SK-MEL-5 (cell line): ENCODE measurements at regions not wholly inside any gene's neighbourhood (a gene's known extent, or its start where the extent isn't known, plus 50 kb on each side); places are given as distances from the start of the nearest gene placed in this dataset.
"Not testable (repeated sequence)": the region's sequence is repeated elsewhere in the genome, so short reads cannot be mapped to it uniquely, and the experiment has no call there.

Experiments
- DNase-seq: peaks from one replicate; pipeline ENCODE4 v3.0.0-alpha.2; 2016; ENCODE audit warnings: low read depth, low spot score
- in situ Hi-C: cut with HindIII; loops from 2 replicates; pipeline ENCODE4 v1.10.0; 2016; ENCODE audit warnings: low sequenced_read_pairs, high pct_unique_total_duplicates, low pct_unique_long_range_greater_than_20kb

DNA sequence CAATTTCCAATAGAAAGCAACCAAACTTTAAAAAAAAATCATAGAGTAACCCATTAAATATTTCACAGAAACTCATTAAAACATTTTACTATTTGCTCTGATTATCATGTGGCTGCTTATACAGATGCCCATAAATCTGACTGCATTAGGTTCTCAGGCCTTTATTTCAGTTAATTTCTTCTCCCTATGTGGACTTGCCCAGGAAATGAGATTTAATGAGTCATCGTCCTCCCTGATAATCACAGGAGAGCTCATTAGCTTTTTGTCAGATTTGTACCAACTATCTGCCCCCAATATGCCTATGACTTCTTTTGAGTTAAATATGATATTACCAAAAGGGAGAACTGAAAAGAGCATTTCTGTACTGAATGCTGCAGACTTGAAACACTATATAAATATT, 168.0 kb downstream of the FOXB1 start:
- DNase-seq, result no peak
- in situ Hi-C loops, result no loop called here

DNA sequence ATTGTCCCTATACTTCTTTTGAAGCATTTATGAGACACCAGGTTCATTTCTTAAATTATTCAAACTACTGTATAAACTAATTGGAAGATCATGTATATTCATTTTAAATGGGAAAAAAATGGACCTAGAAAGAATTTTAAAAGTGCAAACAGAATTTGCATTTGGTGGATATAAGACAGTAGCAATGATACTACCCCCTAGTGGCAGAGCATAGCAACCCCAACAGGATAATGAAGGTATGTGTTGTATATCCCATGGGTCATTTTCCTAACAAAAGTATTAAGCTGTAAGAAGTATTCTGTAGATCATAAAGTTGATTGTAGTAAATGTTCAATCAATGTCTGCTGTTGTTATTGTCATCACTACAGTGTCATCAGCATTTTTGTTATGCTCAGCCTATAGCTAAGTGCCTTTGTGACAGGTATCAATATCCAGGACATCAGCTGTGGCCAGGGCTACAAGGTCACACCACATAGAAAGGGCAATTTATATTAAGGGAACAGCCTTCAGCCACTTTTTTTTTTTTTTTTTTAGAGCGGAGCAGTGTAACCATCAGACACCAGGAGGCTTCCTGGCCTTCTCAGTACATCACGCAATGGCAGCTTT, 175.8 kb downstream of the FOXB1 start:
- in situ Hi-C loops, result no loop called here
- DNase-seq, result peak; percentile 60

DNA sequence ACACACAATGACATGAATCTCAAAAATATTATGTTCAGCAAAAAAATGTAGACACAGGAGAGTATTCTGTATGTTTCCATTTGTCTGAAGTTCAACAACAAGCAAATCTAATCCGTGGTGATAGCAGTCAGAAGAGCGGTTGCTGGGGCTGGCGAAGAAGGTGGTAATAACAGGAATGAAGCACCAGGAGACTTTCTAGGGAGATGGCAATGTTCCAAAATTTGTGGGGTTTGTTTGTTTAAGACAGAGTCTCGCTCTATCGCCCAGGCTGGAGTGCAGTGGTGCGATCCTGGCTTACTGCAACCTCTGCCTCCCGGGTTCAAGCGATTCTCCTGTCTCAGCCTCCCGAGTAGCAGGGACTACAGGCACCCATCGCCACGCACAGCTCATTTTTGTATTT, 177.8 kb downstream of the FOXB1 start:
- DNase-seq, in situ Hi-C loops: not testable (repeated sequence)

DNA sequence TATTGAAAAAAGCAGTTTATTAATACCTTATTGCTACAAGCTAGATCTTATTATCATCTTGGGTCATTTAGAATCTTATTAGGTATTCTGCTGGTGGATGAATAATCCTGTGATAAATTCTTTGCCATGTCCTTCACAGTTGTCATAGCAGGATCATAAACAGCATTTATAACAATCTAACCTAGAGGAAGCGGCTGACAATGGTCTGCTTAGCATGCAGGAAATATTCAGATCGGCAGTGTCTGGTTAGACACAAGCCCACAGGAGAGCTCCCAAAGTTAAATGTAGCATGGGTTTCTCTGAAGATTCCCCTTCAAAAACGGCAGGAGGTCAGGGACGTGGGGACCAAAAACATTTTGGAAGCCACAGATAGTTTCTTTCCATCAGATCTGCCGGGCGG, 179.3 kb downstream of the FOXB1 start:
- in situ Hi-C loops, result no loop called here
- DNase-seq, result no peak

DNA sequence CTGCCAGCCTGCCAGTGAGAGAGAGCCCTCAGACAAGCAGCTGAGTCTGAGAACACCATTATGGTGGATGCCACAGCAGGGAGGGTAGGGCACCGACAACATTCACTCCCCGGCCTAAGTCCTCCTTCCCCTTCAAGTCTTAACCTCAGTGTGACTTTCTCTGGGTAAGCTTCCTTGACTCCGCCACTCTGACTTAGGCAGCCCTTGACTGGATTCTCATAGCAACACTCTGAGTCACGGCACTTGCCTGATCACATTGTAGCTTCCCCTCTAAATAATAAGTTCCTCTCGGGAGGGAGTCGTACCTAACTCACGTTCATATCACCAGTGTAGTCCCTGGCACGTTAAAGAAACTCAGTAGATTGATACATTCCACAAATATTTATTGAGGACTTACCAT, 180.5 kb downstream of the FOXB1 start:
- DNase-seq, result no peak
- in situ Hi-C loops, result no loop called here

DNA sequence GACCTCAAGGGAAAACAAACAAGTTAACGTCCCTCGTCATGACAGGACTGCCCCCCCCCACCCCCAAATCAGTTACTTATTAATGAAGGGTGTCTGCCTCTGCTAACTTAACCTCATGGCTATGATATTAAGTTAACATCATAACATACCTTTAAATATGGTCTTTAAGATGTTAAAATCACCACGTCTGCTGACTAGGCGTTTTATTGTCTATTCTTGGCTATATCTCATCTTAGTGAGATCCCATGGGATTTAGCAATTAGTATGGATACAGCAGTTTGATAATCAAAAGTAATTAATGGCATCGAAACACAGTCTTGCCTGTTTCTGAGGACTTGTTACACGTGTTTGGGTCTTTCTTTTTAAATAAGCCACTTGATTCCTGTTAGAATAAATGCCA, 186.9 kb downstream of the FOXB1 start:
- in situ Hi-C loops, result no loop called here
- DNase-seq, result no peak

DNA sequence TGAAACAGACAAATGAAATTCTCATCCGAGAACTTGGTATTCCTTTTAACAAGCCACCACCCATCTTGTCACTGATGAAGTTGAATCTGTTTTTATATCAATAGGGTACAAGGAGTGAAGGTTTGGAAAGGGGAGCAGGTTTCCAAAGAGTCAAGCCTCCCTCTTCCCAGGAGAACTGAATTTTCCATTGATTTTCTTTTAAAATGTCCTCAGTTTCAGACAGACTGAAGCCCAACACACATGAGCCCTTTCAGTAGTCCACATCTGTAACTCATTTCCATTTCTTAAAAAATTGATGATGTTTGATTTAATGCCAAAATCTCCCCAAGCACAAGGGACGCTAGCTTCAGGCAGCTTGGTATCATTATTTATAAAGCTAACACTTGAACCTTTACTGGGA, 187.7 kb downstream of the FOXB1 start:
- in situ Hi-C loops, result no loop called here

DNA sequence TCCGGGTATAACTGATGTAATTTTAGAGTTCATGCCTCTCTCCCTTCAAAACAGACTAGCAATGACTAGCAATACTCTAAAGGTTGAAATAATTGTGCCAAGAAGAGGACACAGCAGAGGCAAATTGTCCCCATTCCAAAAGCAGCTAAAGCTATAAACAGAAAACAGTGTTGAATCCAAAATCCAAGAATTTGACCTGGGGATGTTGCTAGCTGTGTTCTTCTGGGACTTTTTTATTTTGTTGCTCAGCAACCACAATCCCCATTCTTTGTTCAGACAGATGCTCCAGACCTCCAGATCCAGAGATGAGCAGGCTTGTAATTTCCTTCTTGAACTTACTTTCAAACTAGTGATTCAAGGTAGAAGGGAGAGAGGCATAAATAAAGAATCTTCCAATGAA, 191.5 kb downstream of the FOXB1 start:
- DNase-seq, result no peak
- in situ Hi-C loops, result no loop called here

More for the DNA sequence above, 187.7 kb downstream of the FOXB1 start:
- no peak for DNase-seq

DNA sequence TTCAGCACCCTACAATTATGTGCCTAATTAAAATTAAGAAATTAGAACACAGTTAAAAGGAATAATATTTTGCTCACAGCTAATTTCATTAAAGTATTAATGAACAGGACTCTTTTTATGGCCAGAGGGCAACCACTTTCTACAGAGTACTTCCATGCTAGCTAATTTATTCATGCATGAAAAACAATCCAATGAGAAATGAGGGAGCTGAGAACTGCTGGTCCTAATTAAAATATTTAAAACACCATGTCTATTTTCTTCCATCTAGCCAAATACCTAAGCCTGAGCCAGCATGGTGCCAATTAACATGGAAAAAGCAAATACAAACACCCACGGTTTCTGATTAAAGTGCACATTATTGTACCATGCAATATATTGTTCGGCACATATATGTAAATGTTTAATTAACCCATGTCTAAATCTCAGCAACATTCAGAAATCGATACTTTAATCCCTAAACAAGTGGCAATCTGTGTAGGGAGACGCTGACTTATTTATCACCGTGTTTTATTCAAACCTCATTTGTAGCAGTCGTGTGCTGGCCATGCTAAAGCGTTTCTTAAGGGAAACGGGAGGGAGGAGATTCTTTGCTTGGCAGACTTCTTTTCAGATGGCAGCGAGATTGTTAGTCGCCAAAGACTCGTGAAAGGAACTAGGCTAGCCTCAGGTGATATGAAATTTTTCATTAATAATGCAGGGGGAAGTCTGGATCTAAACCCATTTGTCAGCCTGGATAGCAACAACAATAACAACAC, 193.5 kb downstream of the ANXA2 start:
- in situ Hi-C loops, result no loop called here
- DNase-seq, result no peak

DNA sequence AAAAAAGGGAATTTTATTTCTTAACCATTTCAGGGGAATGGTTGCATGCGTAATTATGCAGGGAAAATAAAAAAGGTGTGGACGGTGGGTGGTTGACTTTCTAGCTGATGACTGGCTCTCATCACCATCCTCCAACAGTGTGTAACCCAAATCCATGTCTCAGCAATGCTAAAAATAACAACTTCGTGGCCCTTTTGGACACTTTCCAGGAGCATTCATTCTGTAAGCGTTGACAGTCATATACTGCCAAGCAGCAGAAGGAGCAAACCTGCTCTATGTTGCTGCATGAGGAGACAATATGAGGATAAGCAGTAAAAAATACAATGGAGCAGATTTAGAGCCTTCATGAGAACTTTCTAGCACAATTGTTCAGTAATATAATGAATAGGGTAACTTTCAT, 189.1 kb downstream of the ANXA2 start:
- in situ Hi-C loops, result no loop called here
- no peak for DNase-seq

DNA sequence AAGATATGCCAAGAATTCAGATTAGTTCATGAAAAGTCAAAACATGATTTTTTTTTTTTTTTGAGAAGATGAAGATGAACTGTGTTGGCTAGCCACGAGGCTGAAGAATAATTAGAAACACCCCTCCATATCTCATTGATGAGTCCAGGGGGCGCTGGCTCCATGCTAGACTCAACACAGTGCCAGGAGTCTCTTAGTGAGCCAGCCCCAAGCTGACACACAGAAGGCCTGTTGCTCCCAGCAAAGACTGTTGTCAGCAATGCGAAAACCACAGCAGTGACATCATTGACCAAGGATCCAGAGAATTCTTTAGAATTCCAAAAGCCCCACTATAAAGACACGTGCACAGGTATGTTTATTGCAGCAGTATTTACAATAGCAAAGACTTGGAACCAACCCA, 185.2 kb downstream of the ANXA2 start:
- peak; percentile 58 for DNase-seq
- in situ Hi-C loops, result no loop called here

DNA sequence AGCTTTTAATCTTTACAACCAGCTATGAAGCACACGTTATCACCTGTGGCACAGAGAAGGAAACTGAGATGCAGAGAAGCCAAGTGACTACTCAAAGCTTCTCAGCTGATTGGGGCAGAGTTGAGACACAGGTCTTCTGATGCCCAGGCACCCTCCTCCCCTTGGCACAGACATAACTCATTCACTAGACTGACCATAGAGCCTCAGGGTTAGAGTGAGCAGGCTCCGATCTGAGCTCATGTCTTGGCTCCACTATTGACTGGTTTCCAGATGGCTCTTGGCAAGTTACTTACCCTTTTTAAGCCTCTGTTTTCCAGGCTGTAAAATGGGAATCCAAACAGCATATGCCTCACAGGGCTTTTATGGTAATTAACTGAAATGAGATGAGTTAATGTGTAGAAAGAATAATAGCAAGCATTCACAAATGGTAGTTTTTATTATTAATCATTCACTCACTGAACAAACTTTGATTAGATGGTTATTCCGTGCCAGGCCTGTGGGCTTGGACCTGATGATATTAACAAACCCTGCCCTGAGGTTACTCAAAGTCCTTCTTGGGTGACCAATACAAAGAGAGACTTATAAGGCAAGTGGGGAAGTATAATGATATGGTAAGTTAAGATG, 184.3 kb downstream of the ANXA2 start:
- DNase-seq, result peak; percentile 62

DNA sequence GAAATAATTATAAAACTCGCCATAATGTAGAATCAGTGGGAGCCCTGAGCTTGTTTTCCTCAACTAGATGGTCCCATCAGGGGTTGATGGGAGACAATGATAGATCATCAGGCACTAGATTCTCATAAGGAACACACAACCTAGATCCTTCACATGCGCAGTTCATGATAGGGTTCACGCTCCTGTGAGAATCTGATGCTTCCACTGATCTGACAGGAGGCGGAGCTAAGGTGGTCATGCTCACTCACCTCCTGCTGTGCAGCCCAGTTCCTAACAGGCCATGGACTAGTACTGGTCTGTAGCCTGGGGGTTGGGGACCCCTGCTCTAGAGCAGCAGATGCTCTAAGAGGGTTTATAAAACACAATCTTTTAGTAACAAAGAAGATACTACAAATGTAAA, 183.6 kb downstream of the ANXA2 start:
- peak; percentile 9 for DNase-seq
- in situ Hi-C loops, result no loop called here

More for the DNA sequence above, 184.3 kb downstream of the ANXA2 start:
- in situ Hi-C loops, result no loop called here

DNA sequence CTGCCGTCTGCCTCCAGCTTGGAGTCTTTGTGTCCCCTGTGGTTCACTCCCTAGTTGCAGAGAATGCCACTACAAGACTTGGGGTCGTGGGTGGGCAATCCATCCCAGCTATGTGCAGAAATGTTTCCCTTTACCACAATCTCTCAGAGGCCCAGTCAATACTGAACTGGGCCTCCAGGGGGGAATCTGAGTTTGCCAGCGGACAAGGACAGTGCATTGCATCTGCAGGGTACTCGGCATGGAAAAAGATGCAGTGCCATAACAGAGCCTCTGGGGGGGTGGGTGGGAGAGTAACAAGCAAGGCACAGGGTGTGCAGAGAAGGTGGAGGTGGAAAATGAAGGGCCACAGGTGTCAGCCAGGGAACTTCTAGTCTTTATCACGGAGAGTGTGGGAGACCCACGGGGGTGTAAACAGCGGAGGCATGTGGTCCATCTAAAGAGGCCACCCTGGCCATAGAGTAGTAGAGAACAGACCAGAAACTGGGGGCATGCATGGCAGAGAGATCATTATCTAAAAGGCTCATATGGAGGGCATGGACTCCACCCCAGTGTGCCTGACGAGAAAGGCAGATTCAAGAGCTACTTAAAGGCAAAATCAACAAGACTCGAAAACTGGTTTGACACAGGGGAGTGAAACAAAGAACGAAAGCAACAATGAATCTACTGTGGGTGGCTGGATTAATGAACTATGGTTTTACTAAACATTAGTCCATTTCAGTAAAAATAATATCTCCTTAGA, 182.4 kb downstream of the ANXA2 start:
- no peak for DNase-seq
- in situ Hi-C loops, result no loop called here

DNA sequence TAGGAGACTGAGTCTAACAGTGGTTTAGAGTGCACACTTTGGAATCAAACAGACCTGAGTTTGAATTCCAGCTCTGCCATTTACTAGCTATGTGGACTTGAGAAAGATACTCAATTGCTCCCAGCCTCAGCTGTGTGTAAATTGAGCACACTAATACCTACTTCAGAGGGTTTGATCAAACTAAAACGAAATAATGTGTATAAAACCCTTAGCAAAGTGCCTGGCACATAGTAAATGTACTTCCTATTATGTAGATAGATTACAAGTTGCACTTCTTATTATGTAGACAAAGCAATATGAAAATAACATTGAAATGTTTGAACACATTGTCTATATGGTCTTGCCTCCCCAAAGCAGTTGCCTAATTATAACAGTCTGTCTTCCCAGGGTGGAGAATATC, 180.6 kb downstream of the ANXA2 start:
- in situ Hi-C loops, result no loop called here
- DNase-seq, result no peak

DNA sequence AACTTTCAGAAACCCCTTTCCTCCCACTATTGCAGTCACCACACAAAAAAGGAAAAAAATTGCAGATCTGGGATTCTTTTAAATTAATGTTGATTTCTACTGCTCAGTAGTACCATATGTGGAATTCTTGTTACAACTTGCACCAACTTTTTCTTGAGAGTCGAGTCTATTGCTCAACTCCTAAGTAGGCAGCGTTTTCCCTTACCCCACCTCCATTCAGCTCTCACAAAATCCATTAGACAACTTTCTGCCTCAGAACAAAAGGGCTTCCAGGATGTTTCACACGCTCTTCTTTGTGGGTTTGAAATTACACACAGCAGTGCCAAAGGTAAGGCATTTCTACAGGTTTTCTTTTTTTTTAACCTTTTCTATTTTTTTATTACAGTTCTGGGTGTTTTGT, 179.5 kb downstream of the ANXA2 start:
- DNase-seq, result no peak
- in situ Hi-C loops, result no loop called here

DNA sequence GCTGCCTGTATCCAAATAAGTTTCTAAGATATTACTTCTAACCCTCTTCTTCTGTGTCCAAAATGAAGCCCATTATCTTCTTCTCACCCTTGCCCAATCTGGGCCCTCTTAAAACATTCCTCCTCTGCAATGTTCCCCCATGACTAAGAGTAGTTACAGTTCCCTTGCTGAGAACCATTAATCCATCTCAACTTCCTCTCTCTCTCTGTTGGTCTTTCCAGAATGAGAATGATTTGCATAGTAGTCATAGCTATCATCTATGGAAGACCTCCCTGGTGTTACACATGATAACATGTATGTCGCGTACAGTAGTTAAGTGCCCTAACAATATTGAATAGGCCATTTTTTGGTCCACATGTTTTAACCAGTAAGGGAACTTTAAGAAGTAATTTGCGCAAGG, 177.9 kb downstream of the ANXA2 start:
- in situ Hi-C loops, result no loop called here

DNA sequence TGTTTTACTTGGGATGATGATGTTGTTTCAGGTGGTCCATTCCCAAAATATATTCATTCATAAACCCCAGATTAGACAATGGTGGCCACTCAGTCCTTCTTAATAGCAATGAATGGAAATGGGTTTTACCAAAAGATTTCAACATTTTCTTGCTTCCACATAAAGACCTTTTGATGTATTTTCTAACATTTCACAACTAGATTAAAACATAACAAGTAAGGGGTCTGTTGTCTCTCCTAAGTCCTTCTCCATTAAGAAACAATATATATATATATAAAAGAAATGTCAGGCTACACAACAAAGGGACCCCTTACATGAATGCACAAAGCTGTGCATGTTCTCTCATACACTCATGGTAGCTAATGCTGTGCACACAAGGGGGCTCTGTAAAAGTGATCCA, 176.4 kb downstream of the ANXA2 start:
- peak; percentile 90 for DNase-seq
- in situ Hi-C loops, result no loop called here

More for the DNA sequence above, 177.9 kb downstream of the ANXA2 start:
- DNase-seq, result no peak
